ENCODE measurements at regions not wholly inside any gene's neighbourhood (a gene's known extent, or its start where the extent isn't known, plus 50 kb on each side); places are given as distances from the start of the nearest gene placed in this dataset.

DNA sequence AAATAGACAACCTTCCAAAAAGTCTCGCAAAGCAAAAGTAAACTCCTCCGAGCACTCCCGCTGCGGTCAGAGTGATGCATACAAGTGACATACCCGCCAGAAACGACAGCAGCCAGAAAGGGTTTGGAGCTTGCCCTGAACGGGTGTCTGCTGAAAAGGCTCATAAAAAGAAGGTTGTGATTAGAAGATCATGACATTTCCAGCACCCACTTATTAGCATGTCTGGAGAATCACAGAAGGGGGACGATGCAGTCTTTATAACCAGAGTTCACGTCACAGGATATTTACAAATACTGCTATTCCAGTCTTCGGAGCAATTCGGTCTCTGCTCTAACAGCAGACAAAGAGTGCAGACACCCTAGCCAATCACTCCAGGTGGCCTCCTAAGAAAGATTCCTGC, 59.1 kb upstream of the FRMD4B start:
- 56 to 79% (median 73%) methylated on average over 11 of the region's 11 CpGs for WGBS, 5 donors
- intact Hi-C loops (cut with DNase I; ENCODE audit: low total_unique reads): no loop called here
- Histone ChIP-seq H3K9me3 (no peaks in the 10 kb centered on the region), H3K27me3 (no peaks in the 10 kb centered on the region), H3K4me3 (peak overlapping the region in 3 of 4 donors; percentile 23 to 25 (median 23)), H3K36me3 (no peaks in the 10 kb centered on the region), H3K27ac (no peak overlapping the region), H3K4me1 (peaks cover 0 to under 1% (median 0%) of the 10 kb centered on the region in 4 donors)
- no peak for TF ChIP-seq POLR2A (IDR thresholded peaks at IDR 0.05)
- no peak for TF ChIP-seq EP300 (IDR thresholded peaks at IDR 0.05)
- TF ChIP-seq, protein P1, sequence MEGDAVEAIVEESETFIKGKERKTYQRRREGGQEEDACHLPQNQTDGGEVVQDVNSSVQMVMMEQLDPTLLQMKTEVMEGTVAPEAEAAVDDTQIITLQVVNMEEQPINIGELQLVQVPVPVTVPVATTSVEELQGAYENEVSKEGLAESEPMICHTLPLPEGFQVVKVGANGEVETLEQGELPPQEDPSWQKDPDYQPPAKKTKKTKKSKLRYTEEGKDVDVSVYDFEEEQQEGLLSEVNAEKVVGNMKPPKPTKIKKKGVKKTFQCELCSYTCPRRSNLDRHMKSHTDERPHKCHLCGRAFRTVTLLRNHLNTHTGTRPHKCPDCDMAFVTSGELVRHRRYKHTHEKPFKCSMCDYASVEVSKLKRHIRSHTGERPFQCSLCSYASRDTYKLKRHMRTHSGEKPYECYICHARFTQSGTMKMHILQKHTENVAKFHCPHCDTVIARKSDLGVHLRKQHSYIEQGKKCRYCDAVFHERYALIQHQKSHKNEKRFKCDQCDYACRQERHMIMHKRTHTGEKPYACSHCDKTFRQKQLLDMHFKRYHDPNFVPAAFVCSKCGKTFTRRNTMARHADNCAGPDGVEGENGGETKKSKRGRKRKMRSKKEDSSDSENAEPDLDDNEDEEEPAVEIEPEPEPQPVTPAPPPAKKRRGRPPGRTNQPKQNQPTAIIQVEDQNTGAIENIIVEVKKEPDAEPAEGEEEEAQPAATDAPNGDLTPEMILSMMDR (IDR thresholded peaks at IDR 0.05): no peak
- DNase-seq: no peak

DNA sequence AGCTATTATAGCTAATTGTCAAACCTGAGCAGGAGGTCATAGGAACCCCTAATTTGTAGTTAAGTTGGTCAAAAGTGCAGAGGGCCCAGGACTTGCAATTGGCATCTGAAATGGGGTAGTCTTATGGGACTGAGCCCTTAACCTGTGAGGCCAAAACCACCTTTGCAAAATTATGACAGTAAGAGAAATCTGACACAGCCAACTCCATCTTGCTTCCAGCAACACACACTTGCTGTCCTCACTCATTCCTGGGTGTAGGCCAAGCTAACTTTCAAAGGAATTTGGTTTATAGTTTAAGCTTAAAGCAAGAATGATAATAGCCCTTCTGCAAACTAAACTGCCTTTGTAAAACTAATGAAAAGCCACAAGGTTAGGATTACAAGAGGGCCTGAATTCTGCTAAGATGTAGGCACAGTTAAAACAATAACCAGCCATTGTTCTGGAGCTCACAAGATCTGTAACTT, 57.6 kb upstream of the FRMD4B start:
- H3K9me3 ChIP-seq: no peaks in the 10 kb centered on the region
- intact Hi-C loops (cut with DNase I; ENCODE audit: low total_unique reads): no loop called here

DNA sequence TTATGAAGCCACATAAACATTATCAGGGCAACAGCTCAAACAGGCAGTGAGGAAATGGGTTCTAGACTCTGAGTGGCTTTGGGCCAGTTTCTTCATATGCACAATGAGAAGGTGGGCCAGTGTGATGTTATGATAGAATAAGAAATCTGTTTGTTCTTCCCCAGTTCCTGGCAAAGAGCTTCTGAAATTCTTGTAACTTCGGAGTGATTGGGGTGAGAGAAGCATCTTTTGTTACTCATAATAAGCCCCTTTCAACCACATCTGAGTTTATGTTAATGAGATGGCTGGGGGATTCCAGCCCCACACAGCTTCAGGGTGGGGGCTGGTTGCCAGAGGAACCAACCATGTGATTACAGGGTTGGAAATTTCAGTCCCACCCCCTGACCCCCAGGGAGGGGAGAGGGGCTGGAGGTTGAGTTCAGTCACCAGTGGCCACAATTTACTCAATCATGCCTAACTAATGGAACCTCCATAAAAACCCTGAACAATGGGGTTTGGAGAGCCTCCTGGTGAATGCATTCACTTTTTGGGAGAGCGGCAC, 57.0 kb upstream of the FRMD4B start:
- WGBS, 5 donors: 79 to 95% (median 83%) methylated on average over 2 of the region's 2 CpGs
- Histone ChIP-seq H3K4me1 (peaks cover 0 to 8% (median 5%) of the 10 kb centered on the region in 4 donors), H3K9me3 (no peaks in the 10 kb centered on the region), H3K27me3 (no peaks in the 10 kb centered on the region), H3K27ac (no peak overlapping the region), H3K4me3 (no peak overlapping the region), H3K36me3 (no peaks in the 10 kb centered on the region)
- intact Hi-C loops (cut with DNase I; ENCODE audit: low total_unique reads): no loop called here
- no peak for TF ChIP-seq POLR2AphosphoS5 (IDR thresholded peaks at IDR 0.05)
- no peak for TF ChIP-seq POLR2A (IDR thresholded peaks at IDR 0.05)
- TF ChIP-seq, protein P1 (IDR thresholded peaks at IDR 0.05): no peak
- no peak for TF ChIP-seq EP300 (IDR thresholded peaks at IDR 0.05)
- no peak for DNase-seq

More for the DNA sequence above, 57.6 kb upstream of the FRMD4B start:
- Histone ChIP-seq H3K27me3 (no peaks in the 10 kb centered on the region), H3K4me3 (no peak overlapping the region), H3K36me3 (no peaks in the 10 kb centered on the region), H3K4me1 (peaks cover 0 to 8% (median 5%) of the 10 kb centered on the region in 4 donors), H3K27ac (no peak overlapping the region)
- no peak for TF ChIP-seq POLR2A (IDR thresholded peaks at IDR 0.05)
- TF ChIP-seq POLR2AphosphoS5 (IDR thresholded peaks at IDR 0.05): no peak
- TF ChIP-seq EP300 (IDR thresholded peaks at IDR 0.05): no peak
- TF ChIP-seq, protein P1 (IDR thresholded peaks at IDR 0.05): no peak
- peak in 1 of 2 donors; percentile 39 for DNase-seq

DNA sequence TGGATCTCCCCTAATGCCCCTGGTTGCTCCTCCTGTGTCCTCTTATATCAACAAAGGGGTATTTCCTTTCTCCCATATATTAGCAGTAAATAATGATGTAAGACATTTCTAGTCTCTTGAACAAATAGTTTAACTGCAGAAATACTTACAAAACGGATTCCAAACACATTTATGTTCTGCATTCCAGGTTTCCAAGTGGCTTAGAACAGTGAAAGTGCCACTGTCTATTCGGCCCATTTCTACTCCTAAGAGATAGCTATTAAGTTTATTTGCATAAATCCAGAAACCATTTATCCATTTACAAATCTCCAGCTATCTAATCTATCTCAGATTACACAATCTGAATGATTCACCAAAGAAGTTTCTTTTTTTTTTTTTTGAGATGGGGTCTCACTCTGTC, 55.8 kb upstream of the FRMD4B start:
- 58 to 74% (median 61%) methylated on average over 2 of the region's 2 CpGs for WGBS, 5 donors
- intact Hi-C loops (cut with DNase I; ENCODE audit: low total_unique reads): no loop called here

More for the DNA sequence above, 55.8 kb upstream of the FRMD4B start:
- Histone ChIP-seq H3K9me3 (no peaks in the 10 kb centered on the region), H3K4me3 (no peak overlapping the region), H3K27ac (no peak overlapping the region), H3K36me3 (no peaks in the 10 kb centered on the region), H3K4me1 (peaks cover 0 to 8% (median 5%) of the 10 kb centered on the region in 4 donors), H3K27me3 (no peaks in the 10 kb centered on the region)
- no peak for DNase-seq
- no peak for TF ChIP-seq POLR2A (IDR thresholded peaks at IDR 0.05)
- no peak for TF ChIP-seq EP300 (IDR thresholded peaks at IDR 0.05)
- TF ChIP-seq POLR2AphosphoS5 (IDR thresholded peaks at IDR 0.05): no peak
- TF ChIP-seq, protein P1 (IDR thresholded peaks at IDR 0.05): no peak

All from stomach (tissue), 8 donors.